Adipocyte (in vitro differentiated cells): ENCODE measurements at regions not wholly inside any gene's neighbourhood (a gene's known extent, or its start where the extent isn't known, plus 50 kb on each side); places are given as distances from the start of the nearest gene placed in this dataset.

Experiments
- DNase-seq: peaks from one replicate; pipeline ENCODE4 v3.0.0-alpha.2; 2015; ENCODE audit warnings: low read depth
- H3K27me3 ChIP-seq: replicated peaks from 2 replicates; pipeline ENCODE4 v1.7.0; 2013; ENCODE audit warnings: mild to moderate bottlenecking, low read length, moderate library complexity; ENCODE audit not compliant: control insufficient read depth, insufficient read depth
- H3K36me3 ChIP-seq: 2 replicates; pipeline ENCODE4 v1.7.0; 2013; ENCODE audit warnings: low read length, mild to moderate bottlenecking, moderate library complexity; ENCODE audit not compliant: control insufficient read depth, insufficient read depth, severe bottlenecking
- H3K4me1 ChIP-seq: 2 replicates; pipeline ENCODE4 v1.7.0; 2013; ENCODE audit warnings: mild to moderate bottlenecking, low read length, moderate library complexity; ENCODE audit not compliant: control insufficient read depth, insufficient read depth
- H3K4me3 ChIP-seq: 2 replicates; pipeline ENCODE4 v1.7.0; 2013; ENCODE audit warnings: mild to moderate bottlenecking, low read length, moderate library complexity
- H3K9ac ChIP-seq: 2 replicates; pipeline ENCODE4 v1.7.0; 2013; ENCODE audit warnings: mild to moderate bottlenecking, low read length, moderate library complexity
- H3K9me3 ChIP-seq: 2 replicates; pipeline ENCODE4 v1.7.0; 2013; ENCODE audit warnings: mild to moderate bottlenecking, low read length, moderate library complexity; ENCODE audit not compliant: control insufficient read depth

DNA sequence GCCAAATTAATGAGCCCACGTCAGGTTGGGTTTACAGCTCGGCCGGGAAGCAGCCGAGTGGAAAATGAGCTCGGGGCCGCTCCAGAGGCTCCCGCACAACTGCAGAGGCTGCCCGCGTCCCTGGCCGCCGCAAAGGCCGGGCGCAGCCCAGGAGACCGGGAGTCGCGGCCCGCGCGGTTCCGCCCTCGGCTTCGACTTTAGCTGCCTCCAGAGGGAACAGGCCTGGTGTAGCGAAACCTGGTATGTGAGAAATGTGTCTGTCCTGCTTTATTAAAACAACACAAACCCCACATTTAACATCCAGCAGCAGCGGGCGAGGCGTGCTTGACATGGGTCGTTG, 66.2 kb downstream of the FOXD1 start:
- peaks cover 53% of the 10 kb centered on the region for H3K9me3 ChIP-seq
- no peaks in the 10 kb centered on the region for H3K4me1 ChIP-seq
- H3K27me3 ChIP-seq, result peaks cover 33% of the 10 kb centered on the region
- H3K4me3 ChIP-seq, result peak overlapping the region; percentile 26
- H3K9ac ChIP-seq, result no peak overlapping the region
- H3K36me3 ChIP-seq, result no peaks in the 10 kb centered on the region
- DNase-seq, result no peak

DNA sequence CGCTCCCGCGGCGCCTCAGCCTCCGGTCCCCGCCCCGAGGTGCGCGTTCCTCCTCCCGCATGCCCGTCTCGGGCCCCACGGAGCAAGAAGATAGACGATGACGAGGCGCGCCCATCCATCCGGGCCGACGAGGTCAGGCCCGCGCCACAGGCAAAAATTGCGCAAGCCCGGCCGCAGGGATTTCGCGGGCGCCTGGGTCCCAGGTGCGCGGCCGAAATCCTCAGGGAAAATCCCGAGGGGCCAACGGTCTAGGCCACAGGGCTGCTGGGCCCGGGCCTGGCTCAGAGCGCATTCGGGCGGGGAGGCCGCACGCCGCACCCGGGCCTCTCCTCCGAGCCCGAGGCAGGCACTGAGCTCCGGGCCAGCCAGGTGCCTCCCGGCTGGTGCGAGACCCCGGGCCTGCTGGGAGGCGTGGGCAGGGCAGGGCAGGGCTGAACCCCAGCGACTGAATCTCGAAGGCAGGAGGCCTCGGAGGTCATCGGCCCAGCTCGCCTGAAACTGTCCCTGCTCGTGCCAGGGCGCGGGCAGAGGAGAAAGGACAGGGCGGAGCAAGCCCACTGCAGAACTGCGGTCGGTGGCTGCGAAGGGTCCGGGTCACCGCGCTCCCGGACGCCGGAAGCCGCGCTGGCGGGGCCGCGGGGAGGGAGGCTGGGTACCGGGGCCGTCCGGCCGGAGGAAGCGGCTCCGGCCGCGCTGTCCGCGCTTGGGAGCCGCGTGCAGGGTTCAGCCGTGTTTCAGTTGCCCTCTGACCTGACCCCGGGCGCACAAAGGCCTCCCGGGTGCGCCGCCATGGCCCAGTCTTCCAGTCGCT, 66.8 kb downstream of the FOXD1 start:
- H3K4me3 ChIP-seq, result peak overlapping the region; percentile 26
- no peak overlapping the region for H3K9ac ChIP-seq
- no peak for DNase-seq
- H3K4me1 ChIP-seq, result no peaks in the 10 kb centered on the region
- peaks cover 33% of the 10 kb centered on the region for H3K27me3 ChIP-seq
- H3K9me3 ChIP-seq, result peaks cover 53% of the 10 kb centered on the region
- no peaks in the 10 kb centered on the region for H3K36me3 ChIP-seq

- Histone ChIP-seq H3K9me3 (peaks cover 47% of the 10 kb centered on the region), H3K9ac (no peak overlapping the region), H3K4me1 (no peaks in the 10 kb centered on the region), H3K27me3 (peaks cover 33% of the 10 kb centered on the region), H3K36me3 (no peaks in the 10 kb centered on the region), H3K4me3 (no peak overlapping the region)
- no peak for DNase-seq
Measured at GRCh38 chr5:73380710-73381589, 67.6 kb downstream of the FOXD1 start.

- DNase-seq, result no peak
- no peak overlapping the region for H3K4me3 ChIP-seq
- no peaks in the 10 kb centered on the region for H3K36me3 ChIP-seq
- no peaks in the 10 kb centered on the region for H3K4me1 ChIP-seq
- H3K27me3 ChIP-seq, result peaks cover 33% of the 10 kb centered on the region
- peaks cover 38% of the 10 kb centered on the region for H3K9me3 ChIP-seq
- no peak overlapping the region for H3K9ac ChIP-seq
Measured at GRCh38 chr5:73380041-73380440, 68.5 kb downstream of the FOXD1 start.

- Histone ChIP-seq H3K9me3 (peaks cover 32% of the 10 kb centered on the region), H3K36me3 (no peaks in the 10 kb centered on the region), H3K4me3 (no peak overlapping the region), H3K9ac (no peak overlapping the region), H3K27me3 (peaks cover 33% of the 10 kb centered on the region), H3K4me1 (peaks cover 4% of the 10 kb centered on the region)
- DNase-seq, result no peak
Measured at GRCh38 chr5:73379435-73379834, 69.1 kb downstream of the FOXD1 start.

- peaks cover 25% of the 10 kb centered on the region for H3K9me3 ChIP-seq
- H3K27me3 ChIP-seq, result peaks cover 33% of the 10 kb centered on the region
- no peak for DNase-seq
Measured at GRCh38 chr5:73378765-73379164, 69.8 kb downstream of the FOXD1 start.

GRCh38 chr5:73378070-73378469, 70.5 kb downstream of the FOXD1 start:
- no peaks in the 10 kb centered on the region for H3K36me3 ChIP-seq
- peaks cover 27% of the 10 kb centered on the region for H3K27me3 ChIP-seq
- no peak overlapping the region for H3K9ac ChIP-seq
- peaks cover 20% of the 10 kb centered on the region for H3K9me3 ChIP-seq
- peaks cover 7% of the 10 kb centered on the region for H3K4me1 ChIP-seq
- DNase-seq, result no peak
- no peak overlapping the region for H3K4me3 ChIP-seq

More at GRCh38 chr5:73378765-73379164, 69.8 kb downstream of the FOXD1 start:
- Histone ChIP-seq H3K4me1 (peaks cover 7% of the 10 kb centered on the region), H3K9ac (no peak overlapping the region), H3K4me3 (no peak overlapping the region), H3K36me3 (no peaks in the 10 kb centered on the region)

DNA sequence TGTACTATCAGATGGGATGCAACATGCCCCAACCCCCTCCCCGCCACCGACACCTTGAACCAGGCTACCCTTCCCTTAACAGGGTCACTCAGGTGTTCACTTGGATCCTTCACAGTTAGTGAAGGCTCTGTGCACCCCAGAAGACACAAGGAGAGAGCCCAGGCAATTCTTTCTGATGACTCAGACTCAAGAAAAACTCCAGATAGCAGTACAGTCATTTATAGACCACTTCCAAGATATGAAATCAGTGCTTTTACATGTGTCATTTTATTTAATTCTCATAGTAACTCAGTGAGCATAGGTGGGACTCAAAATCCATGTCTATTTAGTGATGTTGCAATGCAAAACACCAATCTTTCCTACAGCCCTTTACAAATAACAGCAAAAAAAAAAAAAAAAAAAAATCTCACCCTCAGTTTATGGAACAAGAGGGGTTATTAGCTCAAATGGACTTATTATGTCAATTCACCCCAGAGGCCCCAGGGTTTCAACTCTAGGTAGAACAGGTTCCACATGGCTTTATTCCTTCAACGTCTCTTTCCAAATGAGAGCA, 71.9 kb downstream of the FOXD1 start:
- Histone ChIP-seq H3K27me3 (peaks cover 20% of the 10 kb centered on the region), H3K4me3 (no peak overlapping the region), H3K4me1 (peaks cover 7% of the 10 kb centered on the region), H3K9ac (no peak overlapping the region), H3K9me3 (peaks cover 13% of the 10 kb centered on the region), H3K36me3 (no peaks in the 10 kb centered on the region)
- peak; percentile 34 for DNase-seq

GRCh38 chr5:73375949-73376348, 72.6 kb downstream of the FOXD1 start:
- H3K9me3 ChIP-seq, result peaks cover 8% of the 10 kb centered on the region

DNA sequence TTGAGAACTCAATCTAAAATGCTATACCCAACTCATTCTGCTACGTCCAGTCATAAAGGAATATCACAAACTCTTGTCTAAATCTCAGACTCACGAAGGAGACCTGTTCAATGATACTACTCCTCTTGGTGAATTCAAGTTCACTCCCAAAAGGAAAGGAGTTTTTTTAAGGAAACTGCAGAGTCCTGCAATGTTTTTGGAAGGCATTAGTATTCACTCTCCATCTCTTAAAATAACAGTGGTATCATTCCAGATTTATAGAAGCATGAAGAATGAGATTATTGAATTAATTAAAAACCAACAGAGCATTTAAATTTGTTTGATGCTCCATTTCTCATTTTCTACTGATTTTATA, 73.4 kb downstream of the FOXD1 start:
- no peaks in the 10 kb centered on the region for H3K9me3 ChIP-seq
- peaks cover 6% of the 10 kb centered on the region for H3K27me3 ChIP-seq
- no peak overlapping the region for H3K4me3 ChIP-seq
- no peak for DNase-seq
- H3K9ac ChIP-seq, result no peak overlapping the region
- H3K4me1 ChIP-seq, result peaks cover 16% of the 10 kb centered on the region
- H3K36me3 ChIP-seq, result no peaks in the 10 kb centered on the region

More at GRCh38 chr5:73375949-73376348, 72.6 kb downstream of the FOXD1 start:
- Histone ChIP-seq H3K36me3 (no peaks in the 10 kb centered on the region), H3K27me3 (peaks cover 14% of the 10 kb centered on the region), H3K9ac (no peak overlapping the region), H3K4me3 (no peak overlapping the region), H3K4me1 (peaks cover 12% of the 10 kb centered on the region)
- DNase-seq, result no peak

- H3K27me3 ChIP-seq, result peaks cover 5% of the 10 kb centered on the region
- H3K9ac ChIP-seq, result no peak overlapping the region
- peak; percentile 61 for DNase-seq
- H3K36me3 ChIP-seq, result no peaks in the 10 kb centered on the region
- no peaks in the 10 kb centered on the region for H3K9me3 ChIP-seq
- peaks cover 18% of the 10 kb centered on the region for H3K4me1 ChIP-seq
- H3K4me3 ChIP-seq, result no peak overlapping the region
Measured at GRCh38 chr5:73374520-73375190, 73.9 kb downstream of the FOXD1 start.
